Smooth muscle cell (in vitro differentiated cells): ENCODE measurements at regions not wholly inside any gene's neighbourhood (a gene's known extent, or its start where the extent isn't known, plus 50 kb on each side); places are given as distances from the start of the nearest gene placed in this dataset.

Source experiments
- DNase-seq: peaks from one replicate; lab custom pipeline; 2025; ENCODE audit not compliant: unreplicated experiment; lab: John Stamatoyannopoulos, UW
- H2AFZ ChIP-seq: fragments of 200-600 bp; sonication (generic); 2 replicates; pipeline ENCODE4 v1.6.0; 2016; ENCODE audit warnings: antibody characterized with exemption, low read depth, mild to moderate bottlenecking
- H3F3A ChIP-seq: fragments of 200-600 bp; sonication (generic); 2 replicates; pipeline ENCODE4 v1.6.0; 2017; ENCODE audit warnings: antibody characterized with exemption, low read depth
- H3K27ac ChIP-seq: fragments of 200-600 bp; sonication (generic); 2 replicates; pipeline ENCODE4 v1.5.1; 2016; ENCODE audit warnings: low read depth, mild to moderate bottlenecking
- H3K27me3 ChIP-seq: fragments of 200-600 bp; sonication (generic); 2 replicates; pipeline ENCODE4 v1.6.1; 2016; ENCODE audit warnings: low read depth, mild to moderate bottlenecking
- H3K36me3 ChIP-seq: fragments of 200-600 bp; sonication (generic); 2 replicates; pipeline ENCODE4 v1.5.1; 2016; ENCODE audit warnings: low read depth
- H3K4me1 ChIP-seq: fragments of 200-600 bp; sonication (generic); 2 replicates; pipeline ENCODE4 v1.5.1; 2016; ENCODE audit warnings: low read depth
- H3K4me2 ChIP-seq: fragments of 200-600 bp; sonication (generic); 2 replicates; pipeline ENCODE4 v1.6.0; 2016; ENCODE audit warnings: mild to moderate bottlenecking
- H3K4me3 ChIP-seq: fragments of 200-600 bp; sonication (generic); 2 replicates; pipeline ENCODE4 v1.5.1; 2016; ENCODE audit warnings: mild to moderate bottlenecking
- H3K79me2 ChIP-seq: fragments of 200-600 bp; sonication (generic); 2 replicates; pipeline ENCODE4 v1.6.0; 2016; ENCODE audit warnings: low read depth, mild to moderate bottlenecking
- H3K9ac ChIP-seq: fragments of 200-600 bp; sonication (generic); 2 replicates; pipeline ENCODE4 v1.6.0; 2016; ENCODE audit warnings: low read depth
- H3K9me3 ChIP-seq: fragments of 200-600 bp; sonication (generic); replicated peaks from 2 replicates; pipeline ENCODE4 v1.5.1; 2016; ENCODE audit warnings: low read depth
- H4K20me1 ChIP-seq: fragments of 200-600 bp; sonication (generic); 2 replicates; pipeline ENCODE4 v1.6.0; 2016; ENCODE audit warnings: low read depth
- WGBS: methylation state at CpG from one replicate; pipeline ENCODE4 v1.1.7; 2016; ENCODE audit warnings: low lambda C conversion rate; 5-methylcytosine and 5-hydroxymethylcytosine counted together
- TF ChIP-seq, protein P1 (sequence below): fragments of 200-600 bp; sonication (generic); IDR thresholded peaks from 2 replicates; pipeline ENCODE4 v1.5.1; 2017; ENCODE audit warnings: borderline replicate concordance, mild to moderate bottlenecking, antibody characterized with exemption; ENCODE audit not compliant: insufficient read depth, poor library complexity, severe bottlenecking

- no peak for DNase-seq
- Histone ChIP-seq H4K20me1 (no peaks in the 10 kb centered on the region), H3F3A (no peaks in the 10 kb centered on the region), H3K36me3 (no peaks in the 10 kb centered on the region), H3K79me2 (no peaks in the 10 kb centered on the region), H3K27ac (no peak overlapping the region), H3K4me1 (no peaks in the 10 kb centered on the region), H3K9ac (no peak overlapping the region), H3K4me3 (no peak overlapping the region), H3K4me2 (no peak overlapping the region), H2AFZ (no peak overlapping the region), H3K27me3 (no peaks in the 10 kb centered on the region), H3K9me3 (no peaks in the 10 kb centered on the region)
- WGBS = 100% methylated on average over 1 of the region's 1 CpG
- TF ChIP-seq, protein P1, sequence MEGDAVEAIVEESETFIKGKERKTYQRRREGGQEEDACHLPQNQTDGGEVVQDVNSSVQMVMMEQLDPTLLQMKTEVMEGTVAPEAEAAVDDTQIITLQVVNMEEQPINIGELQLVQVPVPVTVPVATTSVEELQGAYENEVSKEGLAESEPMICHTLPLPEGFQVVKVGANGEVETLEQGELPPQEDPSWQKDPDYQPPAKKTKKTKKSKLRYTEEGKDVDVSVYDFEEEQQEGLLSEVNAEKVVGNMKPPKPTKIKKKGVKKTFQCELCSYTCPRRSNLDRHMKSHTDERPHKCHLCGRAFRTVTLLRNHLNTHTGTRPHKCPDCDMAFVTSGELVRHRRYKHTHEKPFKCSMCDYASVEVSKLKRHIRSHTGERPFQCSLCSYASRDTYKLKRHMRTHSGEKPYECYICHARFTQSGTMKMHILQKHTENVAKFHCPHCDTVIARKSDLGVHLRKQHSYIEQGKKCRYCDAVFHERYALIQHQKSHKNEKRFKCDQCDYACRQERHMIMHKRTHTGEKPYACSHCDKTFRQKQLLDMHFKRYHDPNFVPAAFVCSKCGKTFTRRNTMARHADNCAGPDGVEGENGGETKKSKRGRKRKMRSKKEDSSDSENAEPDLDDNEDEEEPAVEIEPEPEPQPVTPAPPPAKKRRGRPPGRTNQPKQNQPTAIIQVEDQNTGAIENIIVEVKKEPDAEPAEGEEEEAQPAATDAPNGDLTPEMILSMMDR = no peak
These were observed 1111.4 kb downstream of the CDH18 start for GRCh38 chr5:18876565-18876964.

DNA sequence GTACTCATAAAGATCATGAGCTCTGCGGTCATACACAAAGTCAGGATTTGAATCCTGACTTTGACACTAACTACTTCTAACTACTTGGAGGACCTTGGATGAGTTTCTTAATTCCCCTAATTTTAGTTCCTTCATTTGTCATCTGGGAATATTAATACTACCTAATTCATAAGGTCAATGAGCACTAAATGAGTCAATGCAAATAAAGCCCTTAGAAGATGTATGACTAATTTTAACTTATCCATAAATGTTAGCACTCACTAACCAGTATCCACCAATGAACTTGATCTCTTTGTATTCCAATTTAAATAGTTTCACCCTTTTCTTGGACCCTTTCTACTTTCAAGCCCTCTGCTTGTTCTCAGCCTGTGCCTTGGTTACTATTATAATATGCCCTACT lies 1106.4 kb downstream of the CDH18 start:
- no peak overlapping the region for H3K4me3 ChIP-seq
- H3K27me3 ChIP-seq = no peaks in the 10 kb centered on the region
- H3K4me1 ChIP-seq = no peaks in the 10 kb centered on the region

DNA sequence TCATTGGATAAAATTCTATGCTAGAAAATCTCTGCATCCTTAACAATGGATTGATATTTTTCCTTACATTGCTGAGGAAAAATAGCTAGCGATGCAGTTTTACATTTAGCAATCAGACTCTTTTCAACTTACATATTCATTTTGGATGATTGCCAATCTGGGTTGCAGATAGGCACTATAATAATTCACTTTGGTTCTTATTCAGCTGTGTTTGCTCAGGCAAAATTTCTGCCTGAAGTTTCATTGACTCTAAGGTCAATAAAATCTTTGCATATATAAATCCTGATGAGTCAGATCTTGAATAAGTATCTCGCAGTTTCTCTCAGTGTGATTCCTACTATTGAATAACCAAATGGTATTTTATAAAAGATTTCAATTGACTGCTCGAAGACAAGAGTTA lies 1105.8 kb downstream of the CDH18 start:
- Histone ChIP-seq H3K9ac (no peak overlapping the region), H2AFZ (no peak overlapping the region), H3K36me3 (no peaks in the 10 kb centered on the region), H3F3A (no peaks in the 10 kb centered on the region), H3K27ac (no peak overlapping the region), H3K79me2 (no peaks in the 10 kb centered on the region), H3K27me3 (no peaks in the 10 kb centered on the region), H3K9me3 (no peaks in the 10 kb centered on the region), H3K4me2 (no peak overlapping the region), H3K4me1 (no peaks in the 10 kb centered on the region), H4K20me1 (no peaks in the 10 kb centered on the region), H3K4me3 (no peak overlapping the region)
- no peak for DNase-seq
- TF ChIP-seq, protein P1 = no peak
- 95% methylated on average over 3 of the region's 3 CpGs for WGBS

More for the DNA sequence above, 1106.4 kb downstream of the CDH18 start:
- H3K9ac ChIP-seq = no peak overlapping the region
- H2AFZ ChIP-seq = no peak overlapping the region
- H4K20me1 ChIP-seq = no peaks in the 10 kb centered on the region
- no peaks in the 10 kb centered on the region for H3K36me3 ChIP-seq
- H3K79me2 ChIP-seq = no peaks in the 10 kb centered on the region
- no peaks in the 10 kb centered on the region for H3K9me3 ChIP-seq
- H3K27ac ChIP-seq = no peak overlapping the region
- H3F3A ChIP-seq = no peaks in the 10 kb centered on the region
- WGBS = 94% methylated on average over 1 of the region's 1 CpG
- H3K4me2 ChIP-seq = no peak overlapping the region
- no peak for DNase-seq
- TF ChIP-seq, protein P1 = no peak

- Histone ChIP-seq H3K36me3 (no peaks in the 10 kb centered on the region), H3K4me3 (no peak overlapping the region), H3K9me3 (no peaks in the 10 kb centered on the region), H3K27me3 (no peaks in the 10 kb centered on the region), H3K27ac (no peak overlapping the region), H3K79me2 (no peaks in the 10 kb centered on the region), H2AFZ (no peak overlapping the region), H3F3A (no peaks in the 10 kb centered on the region), H4K20me1 (no peaks in the 10 kb centered on the region), H3K4me2 (no peak overlapping the region), H3K9ac (no peak overlapping the region), H3K4me1 (no peaks in the 10 kb centered on the region)
- TF ChIP-seq, protein P1 = no peak
- DNase-seq = no peak
These were observed 1099.2 kb downstream of the CDH18 start for GRCh38 chr5:18888821-18889220.
